ENCODE measurements at regions not wholly inside any gene's neighbourhood (a gene's known extent, or its start where the extent isn't known, plus 50 kb on each side); places are given as distances from the start of the nearest gene placed in this dataset.
"Not testable (repeated sequence)": the region's sequence is repeated elsewhere in the genome, so short reads cannot be mapped to it uniquely, and the experiment has no call there.

- no peak overlapping the region for H3K4me3 ChIP-seq (ENCODE audit: severe bottlenecking)
- H3K9me3 ChIP-seq (ENCODE audit: severe bottlenecking): no peaks in the 10 kb centered on the region
- no peak for TF ChIP-seq CTCF (IDR thresholded peaks at IDR 0.05; ENCODE audit: poor library complexity, severe bottlenecking)
- no peak for ATAC-seq (ENCODE audit: low read depth)
- no peaks in the 10 kb centered on the region for H3K36me3 ChIP-seq (ENCODE audit: low read depth)
- no peak overlapping the region for H3K27ac ChIP-seq (ENCODE audit: poor library complexity, severe bottlenecking)
- no peak for DNase-seq (ENCODE audit: low spot score)
- no peaks in the 10 kb centered on the region for H3K4me1 ChIP-seq (ENCODE audit: insufficient read depth, poor library complexity, severe bottlenecking)
- no peaks in the 10 kb centered on the region for H3K27me3 ChIP-seq (ENCODE audit: insufficient read depth, poor library complexity, severe bottlenecking)
These were observed 127.6 kb upstream of the UNC5B start for GRCh38 chr10:71084818-71085126.

GRCh38 chr10:71085689-71086438 is 126.5 kb upstream of the UNC5B start:
- no peaks in the 10 kb centered on the region for H3K4me1 ChIP-seq (ENCODE audit: insufficient read depth, poor library complexity, severe bottlenecking)
- no peak for TF ChIP-seq CTCF (IDR thresholded peaks at IDR 0.05; ENCODE audit: poor library complexity, severe bottlenecking)
- H3K27ac ChIP-seq (ENCODE audit: poor library complexity, severe bottlenecking): no peak overlapping the region
- H3K4me3 ChIP-seq (ENCODE audit: severe bottlenecking): no peak overlapping the region
- no peaks in the 10 kb centered on the region for H3K9me3 ChIP-seq (ENCODE audit: severe bottlenecking)
- ATAC-seq (ENCODE audit: low read depth) (no peak), DNase-seq (ENCODE audit: low spot score) (no peak)
- no peaks in the 10 kb centered on the region for H3K27me3 ChIP-seq (ENCODE audit: insufficient read depth, poor library complexity, severe bottlenecking)
- H3K36me3 ChIP-seq (ENCODE audit: low read depth): no peaks in the 10 kb centered on the region

DNA sequence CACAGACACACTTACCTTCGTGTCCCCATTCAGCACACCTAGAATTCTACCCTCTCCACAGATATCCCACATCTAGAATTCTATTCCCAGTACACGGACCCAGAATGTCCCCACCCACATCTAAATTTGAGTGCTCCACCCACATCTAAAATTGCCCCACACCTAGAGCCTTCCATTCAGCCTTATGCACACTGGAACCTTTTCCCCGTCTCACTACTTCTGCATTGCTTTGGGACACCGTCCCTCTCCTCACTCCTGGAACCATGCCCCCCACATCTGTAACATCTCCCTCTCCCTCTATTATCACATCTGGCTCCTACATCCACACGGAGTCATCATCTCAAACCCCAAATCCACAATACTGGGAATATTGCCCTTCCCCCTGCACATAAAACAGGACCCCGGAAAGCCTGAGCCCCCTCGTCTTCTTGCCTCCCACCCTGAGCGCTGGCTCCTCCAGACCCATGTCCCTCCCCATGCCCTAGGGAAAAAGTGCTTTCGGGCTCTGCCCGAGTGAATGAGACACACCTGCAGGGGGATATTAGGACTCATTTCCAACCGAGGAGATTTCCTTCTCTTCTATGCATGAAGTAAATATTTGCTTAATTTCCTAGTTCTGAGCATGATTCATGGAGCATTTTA is 125.8 kb upstream of the UNC5B start:
- Histone ChIP-seq H3K27ac (ENCODE audit: poor library complexity, severe bottlenecking) (no peak overlapping the region), H3K27me3 (ENCODE audit: insufficient read depth, poor library complexity, severe bottlenecking) (no peaks in the 10 kb centered on the region), H3K4me1 (ENCODE audit: insufficient read depth, poor library complexity, severe bottlenecking) (no peaks in the 10 kb centered on the region), H3K36me3 (ENCODE audit: low read depth) (no peaks in the 10 kb centered on the region), H3K9me3 (ENCODE audit: severe bottlenecking) (no peaks in the 10 kb centered on the region), H3K4me3 (ENCODE audit: severe bottlenecking) (no peak overlapping the region)
- DNase-seq (ENCODE audit: low spot score) (no peak), ATAC-seq (ENCODE audit: low read depth) (no peak)
- no peak for TF ChIP-seq CTCF (IDR thresholded peaks at IDR 0.05; ENCODE audit: poor library complexity, severe bottlenecking)

- no peak for TF ChIP-seq CTCF (IDR thresholded peaks at IDR 0.05; ENCODE audit: poor library complexity, severe bottlenecking)
- Histone ChIP-seq H3K36me3 (ENCODE audit: low read depth) (no peaks in the 10 kb centered on the region), H3K4me3 (ENCODE audit: severe bottlenecking) (no peak overlapping the region), H3K4me1 (ENCODE audit: insufficient read depth, poor library complexity, severe bottlenecking) (no peaks in the 10 kb centered on the region), H3K27ac (ENCODE audit: poor library complexity, severe bottlenecking) (no peak overlapping the region), H3K9me3 (ENCODE audit: severe bottlenecking) (no peaks in the 10 kb centered on the region), H3K27me3 (ENCODE audit: insufficient read depth, poor library complexity, severe bottlenecking) (no peaks in the 10 kb centered on the region)
- DNase-seq (ENCODE audit: low spot score) (no peak), ATAC-seq (ENCODE audit: low read depth) (no peak)
These were observed 124.7 kb upstream of the UNC5B start for GRCh38 chr10:71087622-71088021.

DNA sequence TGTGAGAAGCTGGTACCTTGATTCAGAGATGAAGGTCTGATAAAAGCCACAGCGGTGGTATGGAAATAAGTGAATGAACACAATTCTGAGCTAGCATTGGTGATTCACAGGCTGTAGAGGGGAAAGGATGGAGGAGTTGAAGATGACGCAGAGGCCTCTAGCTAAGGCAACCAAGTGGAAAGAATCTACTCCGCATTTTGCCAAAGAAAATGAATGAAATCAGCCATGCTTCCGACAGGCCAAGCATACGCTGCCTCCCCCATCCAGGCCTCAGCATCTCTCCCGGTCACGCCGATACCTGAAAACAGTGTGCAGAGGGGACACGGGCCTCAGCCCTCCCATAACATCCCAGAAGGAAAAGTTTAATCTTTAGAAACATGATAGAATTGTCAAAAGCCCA is 124.3 kb upstream of the UNC5B start:
- no peak for TF ChIP-seq CTCF (IDR thresholded peaks at IDR 0.05; ENCODE audit: poor library complexity, severe bottlenecking)
- H3K4me1 ChIP-seq (ENCODE audit: insufficient read depth, poor library complexity, severe bottlenecking): no peaks in the 10 kb centered on the region
- H3K27ac ChIP-seq (ENCODE audit: poor library complexity, severe bottlenecking): no peak overlapping the region
- DNase-seq (ENCODE audit: low spot score): no peak
- no peaks in the 10 kb centered on the region for H3K36me3 ChIP-seq (ENCODE audit: low read depth)
- H3K9me3 ChIP-seq (ENCODE audit: severe bottlenecking): no peaks in the 10 kb centered on the region
- no peaks in the 10 kb centered on the region for H3K27me3 ChIP-seq (ENCODE audit: insufficient read depth, poor library complexity, severe bottlenecking)
- no peak for ATAC-seq (ENCODE audit: low read depth)
- no peak overlapping the region for H3K4me3 ChIP-seq (ENCODE audit: severe bottlenecking)

DNA sequence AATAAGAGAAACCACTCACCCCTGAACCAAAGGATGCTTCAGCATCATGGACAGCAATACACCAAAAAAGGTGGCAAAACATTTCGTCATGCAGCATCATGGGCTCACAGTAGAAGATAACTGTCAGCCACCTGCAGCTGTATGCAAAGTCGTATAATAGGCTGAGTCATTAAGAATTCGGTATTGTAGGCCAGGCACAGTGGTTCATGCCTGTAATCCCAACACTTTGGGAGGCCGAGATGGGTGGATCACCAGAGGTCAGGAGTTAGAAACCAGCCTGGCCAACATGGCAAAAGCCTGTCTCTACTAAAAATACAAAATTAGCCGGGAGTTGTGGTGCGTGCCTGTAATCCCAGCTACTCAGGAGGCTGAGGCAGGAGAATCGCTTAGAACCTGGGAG is 123.8 kb upstream of the UNC5B start:
- H3K4me1 ChIP-seq (ENCODE audit: insufficient read depth, poor library complexity, severe bottlenecking): not testable (repeated sequence)

More for the DNA sequence above, 123.8 kb upstream of the UNC5B start:
- not testable (repeated sequence) for ATAC-seq (ENCODE audit: low read depth); H3K27ac ChIP-seq (ENCODE audit: poor library complexity, severe bottlenecking); H3K9me3 ChIP-seq (ENCODE audit: severe bottlenecking); H3K27me3 ChIP-seq (ENCODE audit: insufficient read depth, poor library complexity, severe bottlenecking); DNase-seq (ENCODE audit: low spot score); H3K36me3 ChIP-seq (ENCODE audit: low read depth); H3K4me3 ChIP-seq (ENCODE audit: severe bottlenecking)

All from RWPE2 (cell line).